Neutrophil (primary cell): ENCODE measurements at regions not wholly inside any gene's neighbourhood (a gene's known extent, or its start where the extent isn't known, plus 50 kb on each side); places are given as distances from the start of the nearest gene placed in this dataset.

Experiments
- H3K27ac ChIP-seq: fragments of 200-600 bp; sonication (generic); 2 replicates; pipeline ENCODE4 v1.5.1; 2016; ENCODE audit warnings: mild to moderate bottlenecking, moderate library complexity
- H3K27me3 ChIP-seq: fragments of 200-600 bp; sonication (generic); 2 replicates; pipeline ENCODE4 v1.6.0; 2016; ENCODE audit warnings: mild to moderate bottlenecking
- H3K36me3 ChIP-seq: fragments of 200-600 bp; sonication (generic); 2 replicates; pipeline ENCODE4 v1.5.1; 2017
- H3K4me1 ChIP-seq, 2 experiments: fragments of 200-600 bp in 1 of 2; sonication (generic) in 1 of 2; 1 replicate in 1 of 2; 2 replicates in 1 of 2; pipeline versions ENCODE4 v1.5.1 to v1.6.1; 2013 to 2016; ENCODE audit warnings: low read depth in 1 of 2, low read length in 1 of 2, mild to moderate bottlenecking in 1 of 2, moderate library complexity in 1 of 2; ENCODE audit not compliant: control insufficient read depth in 1 of 2, insufficient read depth in 1 of 2
- H3K4me3 ChIP-seq, 2 experiments: fragments of 200-600 bp in 1 of 2; sonication (generic) in 1 of 2; 1 replicate in 1 of 2; 2 replicates in 1 of 2; pipeline ENCODE4 v1.5.1; 2013 to 2016; ENCODE audit warnings: low read depth in 1 of 2, low read length in 1 of 2, mild to moderate bottlenecking in 1 of 2, moderate library complexity in 1 of 2
- H3K9me3 ChIP-seq: fragments of 200-600 bp; sonication (generic); 2 replicates; pipeline ENCODE4 v1.5.1; 2016
- CTCF ChIP-seq: fragments of 200-600 bp; sonication (generic); IDR thresholded peaks from 2 replicates; pipeline ENCODE4 v1.5.1; 2016; ENCODE audit warnings: antibody characterized with exemption

- H3K4me3 ChIP-seq, result no peak overlapping the region
- no peaks in the 10 kb centered on the region for H3K9me3 ChIP-seq
- H3K27ac ChIP-seq, result no peak overlapping the region
- no peaks in the 10 kb centered on the region for H3K36me3 ChIP-seq
- no peak for TF ChIP-seq CTCF
- H3K27me3 ChIP-seq, result no peaks in the 10 kb centered on the region
- no peaks in the 10 kb centered on the region for H3K4me1 ChIP-seq
Measured at GRCh38 chr11:109902764-109903433, 190.3 kb upstream of the ZC3H12C start.

GRCh38 chr11:109911488-109911887, 181.7 kb upstream of the ZC3H12C start:
- no peak for TF ChIP-seq CTCF
- H3K27me3 ChIP-seq, result no peaks in the 10 kb centered on the region
- H3K4me1 ChIP-seq, result no peaks in the 10 kb centered on the region
- H3K36me3 ChIP-seq, result no peaks in the 10 kb centered on the region
- no peak overlapping the region for H3K4me3 ChIP-seq
- H3K27ac ChIP-seq, result no peak overlapping the region
- no peaks in the 10 kb centered on the region for H3K9me3 ChIP-seq

GRCh38 chr11:109914038-109914437, 179.2 kb upstream of the ZC3H12C start:
- H3K4me1 ChIP-seq, result no peaks in the 10 kb centered on the region
- no peak overlapping the region for H3K4me3 ChIP-seq
- no peaks in the 10 kb centered on the region for H3K27me3 ChIP-seq
- H3K36me3 ChIP-seq, result no peaks in the 10 kb centered on the region
- H3K27ac ChIP-seq, result no peak overlapping the region
- no peaks in the 10 kb centered on the region for H3K9me3 ChIP-seq
- TF ChIP-seq CTCF, result no peak

- no peaks in the 10 kb centered on the region for H3K9me3 ChIP-seq
- no peaks in the 10 kb centered on the region for H3K27me3 ChIP-seq
- TF ChIP-seq CTCF, result no peak
- H3K27ac ChIP-seq, result no peak overlapping the region
- no peaks in the 10 kb centered on the region for H3K36me3 ChIP-seq
- no peak overlapping the region for H3K4me3 ChIP-seq
- H3K4me1 ChIP-seq, result no peaks in the 10 kb centered on the region
Measured at GRCh38 chr11:109914809-109915653, 178.2 kb upstream of the ZC3H12C start.

- Histone ChIP-seq H3K4me1 (no peaks in the 10 kb centered on the region), H3K36me3 (no peaks in the 10 kb centered on the region), H3K4me3 (no peak overlapping the region), H3K9me3 (no peaks in the 10 kb centered on the region), H3K27ac (no peak overlapping the region), H3K27me3 (no peaks in the 10 kb centered on the region)
- TF ChIP-seq CTCF, result no peak
Measured at GRCh38 chr11:109926941-109927340, 166.3 kb upstream of the ZC3H12C start.
